Vagina (tissue), 2 donors: ENCODE measurements at regions not wholly inside any gene's neighbourhood (a gene's known extent, or its start where the extent isn't known, plus 50 kb on each side); places are given as distances from the start of the nearest gene placed in this dataset.

Experiments used
- POLR2A ChIP-seq, 2 donors: fragments of 450-650 bp; IDR thresholded peaks; one replicate each; pipeline ENCODE4 v1.6.1; 2017; ENCODE audit warnings: antibody characterized with exemption in 2 of 2, mild to moderate bottlenecking in 2 of 2, moderate library complexity in 2 of 2
- POLR2AphosphoS5 ChIP-seq, 2 donors: sonication (generic); formaldehyde crosslinking; IDR thresholded peaks; one replicate each; pipeline ENCODE4 v1.9.0; 2017; ENCODE audit warnings: antibody characterized with exemption in 2 of 2, mild to moderate bottlenecking in 2 of 2, low read depth in 1 of 2; ENCODE audit not compliant: insufficient read depth in 1 of 2
- TF ChIP-seq, protein P1 (sequence below), 3 experiments: fragments of 450-650 bp in 2 of 3; fragments of 200-600 bp in 1 of 3; sonication (generic) in 1 of 3; IDR thresholded peaks; one replicate each; pipeline ENCODE4 v1.5.1; 2017 to 2019; ENCODE audit warnings: antibody characterized with exemption in 3 of 3, mild to moderate bottlenecking in 2 of 3, moderate library complexity in 2 of 3

DNA sequence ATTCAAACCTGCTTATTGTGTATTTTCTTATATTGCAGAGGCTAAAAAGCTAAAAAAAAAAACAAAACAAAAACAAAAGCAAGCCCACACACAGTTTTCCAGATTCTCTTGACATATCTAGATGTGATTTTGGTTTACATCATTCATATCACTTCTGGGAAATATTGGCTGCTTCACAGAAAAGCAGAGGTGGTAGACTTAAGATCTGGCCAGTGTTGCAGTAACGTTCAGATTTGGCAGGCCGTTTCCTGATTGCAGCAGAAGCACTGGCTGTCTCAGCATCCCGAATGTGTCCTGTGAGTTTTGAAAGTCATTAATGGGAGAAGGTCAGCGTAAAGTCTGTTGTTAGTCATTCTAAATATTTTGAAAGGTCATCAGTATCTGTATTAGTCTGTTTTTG is 2062.0 kb downstream of the ARAP2 start:
- TF ChIP-seq, protein P1, sequence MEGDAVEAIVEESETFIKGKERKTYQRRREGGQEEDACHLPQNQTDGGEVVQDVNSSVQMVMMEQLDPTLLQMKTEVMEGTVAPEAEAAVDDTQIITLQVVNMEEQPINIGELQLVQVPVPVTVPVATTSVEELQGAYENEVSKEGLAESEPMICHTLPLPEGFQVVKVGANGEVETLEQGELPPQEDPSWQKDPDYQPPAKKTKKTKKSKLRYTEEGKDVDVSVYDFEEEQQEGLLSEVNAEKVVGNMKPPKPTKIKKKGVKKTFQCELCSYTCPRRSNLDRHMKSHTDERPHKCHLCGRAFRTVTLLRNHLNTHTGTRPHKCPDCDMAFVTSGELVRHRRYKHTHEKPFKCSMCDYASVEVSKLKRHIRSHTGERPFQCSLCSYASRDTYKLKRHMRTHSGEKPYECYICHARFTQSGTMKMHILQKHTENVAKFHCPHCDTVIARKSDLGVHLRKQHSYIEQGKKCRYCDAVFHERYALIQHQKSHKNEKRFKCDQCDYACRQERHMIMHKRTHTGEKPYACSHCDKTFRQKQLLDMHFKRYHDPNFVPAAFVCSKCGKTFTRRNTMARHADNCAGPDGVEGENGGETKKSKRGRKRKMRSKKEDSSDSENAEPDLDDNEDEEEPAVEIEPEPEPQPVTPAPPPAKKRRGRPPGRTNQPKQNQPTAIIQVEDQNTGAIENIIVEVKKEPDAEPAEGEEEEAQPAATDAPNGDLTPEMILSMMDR (IDR thresholded peaks at IDR 0.05): no peak
- TF ChIP-seq POLR2AphosphoS5 (IDR thresholded peaks at IDR 0.05; ENCODE audit: insufficient read depth in 1 of 2, low read depth in 1 of 2) (no peak), POLR2A (IDR thresholded peaks at IDR 0.05) (no peak)
